Mononuclear cell (primary cell): ENCODE measurements at regions not wholly inside any gene's neighbourhood (a gene's known extent, or its start where the extent isn't known, plus 50 kb on each side); places are given as distances from the start of the nearest gene placed in this dataset.

Source experiments
- H3K27me3 ChIP-seq: 2 replicates; pipeline ENCODE4 v1.6.0; 2011; ENCODE audit warnings: low read length, control low read depth; ENCODE audit not compliant: insufficient read depth
- H3K4me1 ChIP-seq: 2 replicates; pipeline ENCODE4 v1.5.1; 2011; ENCODE audit warnings: mild to moderate bottlenecking, low read length, control low read depth; ENCODE audit not compliant: insufficient read depth
- H3K4me3 ChIP-seq: 2 replicates; pipeline ENCODE4 v1.5.1; 2011; ENCODE audit warnings: mild to moderate bottlenecking, low read length, moderate library complexity
- H3K9me3 ChIP-seq: 2 replicates; pipeline ENCODE4 v1.5.1; 2011; ENCODE audit warnings: low read depth, mild to moderate bottlenecking, control low read depth, low read length

- H3K4me3 ChIP-seq: no peak overlapping the region
- no peaks in the 10 kb centered on the region for H3K27me3 ChIP-seq
- no peaks in the 10 kb centered on the region for H3K4me1 ChIP-seq
- peaks cover 9% of the 10 kb centered on the region for H3K9me3 ChIP-seq
Observed at GRCh38 chr1:72763481-72763880, 481.1 kb upstream of the NEGR1 start.

- no peaks in the 10 kb centered on the region for H3K27me3 ChIP-seq
- no peak overlapping the region for H3K4me3 ChIP-seq
Observed at GRCh38 chr1:72759486-72759885, 477.1 kb upstream of the NEGR1 start.

GRCh38 chr1:72757843-72758242 lies 475.5 kb upstream of the NEGR1 start:
- H3K27me3 ChIP-seq: no peaks in the 10 kb centered on the region
- peaks cover 6% of the 10 kb centered on the region for H3K9me3 ChIP-seq
- H3K4me1 ChIP-seq: no peaks in the 10 kb centered on the region
- no peak overlapping the region for H3K4me3 ChIP-seq

More at GRCh38 chr1:72759486-72759885, 477.1 kb upstream of the NEGR1 start:
- Histone ChIP-seq H3K9me3 (peaks cover 6% of the 10 kb centered on the region), H3K4me1 (no peaks in the 10 kb centered on the region)

- no peaks in the 10 kb centered on the region for H3K4me1 ChIP-seq
- H3K4me3 ChIP-seq: no peak overlapping the region
- no peaks in the 10 kb centered on the region for H3K9me3 ChIP-seq
- no peaks in the 10 kb centered on the region for H3K27me3 ChIP-seq
Observed at GRCh38 chr1:72745413-72745812, 463.1 kb upstream of the NEGR1 start.

GRCh38 chr1:72734415-72734814 lies 452.1 kb upstream of the NEGR1 start:
- peaks cover 5% of the 10 kb centered on the region for H3K9me3 ChIP-seq
- H3K4me3 ChIP-seq: no peak overlapping the region
- no peaks in the 10 kb centered on the region for H3K27me3 ChIP-seq
- no peaks in the 10 kb centered on the region for H3K4me1 ChIP-seq

GRCh38 chr1:72724951-72725861 lies 442.9 kb upstream of the NEGR1 start:
- H3K9me3 ChIP-seq: no peaks in the 10 kb centered on the region
- H3K27me3 ChIP-seq: no peaks in the 10 kb centered on the region
- no peaks in the 10 kb centered on the region for H3K4me1 ChIP-seq
- no peak overlapping the region for H3K4me3 ChIP-seq

- H3K4me1 ChIP-seq: no peaks in the 10 kb centered on the region
- no peaks in the 10 kb centered on the region for H3K9me3 ChIP-seq
- H3K27me3 ChIP-seq: no peaks in the 10 kb centered on the region
- no peak overlapping the region for H3K4me3 ChIP-seq
Observed at GRCh38 chr1:72705921-72706320, 423.6 kb upstream of the NEGR1 start.

GRCh38 chr1:72704841-72705477 lies 422.6 kb upstream of the NEGR1 start:
- Histone ChIP-seq H3K4me1 (no peaks in the 10 kb centered on the region), H3K27me3 (no peaks in the 10 kb centered on the region), H3K9me3 (no peaks in the 10 kb centered on the region), H3K4me3 (no peak overlapping the region)

- Histone ChIP-seq H3K4me3 (no peak overlapping the region), H3K4me1 (no peaks in the 10 kb centered on the region), H3K27me3 (no peaks in the 10 kb centered on the region), H3K9me3 (no peaks in the 10 kb centered on the region)
Observed at GRCh38 chr1:72697410-72697809, 415.1 kb upstream of the NEGR1 start.

- no peaks in the 10 kb centered on the region for H3K4me1 ChIP-seq
- no peaks in the 10 kb centered on the region for H3K9me3 ChIP-seq
- H3K27me3 ChIP-seq: no peaks in the 10 kb centered on the region
- H3K4me3 ChIP-seq: no peak overlapping the region
Observed at GRCh38 chr1:72693899-72694298, 411.6 kb upstream of the NEGR1 start.

- Histone ChIP-seq H3K4me3 (no peak overlapping the region), H3K27me3 (no peaks in the 10 kb centered on the region), H3K9me3 (no peaks in the 10 kb centered on the region), H3K4me1 (no peaks in the 10 kb centered on the region)
Observed at GRCh38 chr1:72693376-72693775, 411.0 kb upstream of the NEGR1 start.

GRCh38 chr1:72690871-72691270 lies 408.5 kb upstream of the NEGR1 start:
- H3K9me3 ChIP-seq: no peaks in the 10 kb centered on the region
- no peaks in the 10 kb centered on the region for H3K4me1 ChIP-seq

GRCh38 chr1:72678683-72679082 lies 396.3 kb upstream of the NEGR1 start:
- H3K27me3 ChIP-seq: no peaks in the 10 kb centered on the region
- H3K4me3 ChIP-seq: no peak overlapping the region
- no peaks in the 10 kb centered on the region for H3K4me1 ChIP-seq
- no peaks in the 10 kb centered on the region for H3K9me3 ChIP-seq

More at GRCh38 chr1:72690871-72691270, 408.5 kb upstream of the NEGR1 start:
- Histone ChIP-seq H3K27me3 (no peaks in the 10 kb centered on the region), H3K4me3 (no peak overlapping the region)

GRCh38 chr1:72670902-72671301 lies 388.6 kb upstream of the NEGR1 start:
- no peak overlapping the region for H3K4me3 ChIP-seq
- H3K9me3 ChIP-seq: no peaks in the 10 kb centered on the region
- H3K27me3 ChIP-seq: no peaks in the 10 kb centered on the region
- H3K4me1 ChIP-seq: no peaks in the 10 kb centered on the region

- Histone ChIP-seq H3K4me1 (no peaks in the 10 kb centered on the region), H3K9me3 (no peaks in the 10 kb centered on the region), H3K4me3 (no peak overlapping the region), H3K27me3 (no peaks in the 10 kb centered on the region)
Observed at GRCh38 chr1:72662918-72663317, 380.6 kb upstream of the NEGR1 start.
